GM18861 (cell line): ENCODE measurements at regions not wholly inside any gene's neighbourhood (a gene's known extent, or its start where the extent isn't known, plus 50 kb on each side); places are given as distances from the start of the nearest gene placed in this dataset.
"Not testable (repeated sequence)": the region's sequence is repeated elsewhere in the genome, so short reads cannot be mapped to it uniquely, and the experiment has no call there.

Experiments
- ATAC-seq: cut with Tn5 transposase; IDR thresholded peaks from one replicate; pipeline ENCODE4 v1.9.1; 2021; ENCODE audit not compliant: unreplicated experiment

DNA sequence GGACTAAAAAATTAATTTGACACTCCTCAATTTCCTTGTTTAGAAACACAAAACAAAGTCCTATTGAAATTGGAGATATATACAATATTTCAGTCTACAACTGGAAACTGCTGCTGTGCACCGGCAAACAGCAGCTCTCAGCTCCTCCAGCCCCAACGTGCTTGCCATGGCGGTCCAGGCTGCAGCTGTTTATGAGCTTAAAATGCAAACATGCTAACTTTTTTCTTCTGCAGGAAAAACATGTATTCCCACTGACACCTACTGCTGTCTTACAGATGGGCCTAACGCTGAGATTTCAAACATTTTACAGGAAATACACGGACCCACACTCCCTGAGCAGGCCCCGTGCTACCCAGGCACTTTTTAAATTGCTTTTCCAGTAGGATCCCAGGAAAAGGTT is 195.5 kb downstream of the BCL11A start:
- no peak for ATAC-seq

DNA sequence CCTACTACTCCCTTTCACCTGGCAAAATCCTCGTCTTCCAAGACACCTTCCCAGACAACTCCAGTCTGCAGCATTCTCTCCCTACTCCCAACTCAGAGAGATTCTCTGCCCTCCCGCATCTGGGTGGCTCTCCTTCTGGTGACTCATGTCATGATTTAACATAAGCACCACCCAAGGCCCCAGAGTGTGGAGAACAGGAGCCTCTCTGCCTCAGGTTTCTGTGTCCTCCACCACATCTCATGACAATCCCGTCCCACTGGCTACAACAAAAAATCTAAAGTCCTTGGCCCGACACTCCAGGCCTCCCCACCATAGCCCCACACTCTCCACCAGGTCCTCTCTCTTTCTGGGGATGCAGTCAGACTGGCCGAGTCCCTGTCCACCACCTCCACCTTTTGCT is 197.1 kb downstream of the BCL11A start:
- no peak for ATAC-seq

GRCh38 chr2:60355849-60356261 is 197.6 kb downstream of the BCL11A start:
- no peak for ATAC-seq

DNA sequence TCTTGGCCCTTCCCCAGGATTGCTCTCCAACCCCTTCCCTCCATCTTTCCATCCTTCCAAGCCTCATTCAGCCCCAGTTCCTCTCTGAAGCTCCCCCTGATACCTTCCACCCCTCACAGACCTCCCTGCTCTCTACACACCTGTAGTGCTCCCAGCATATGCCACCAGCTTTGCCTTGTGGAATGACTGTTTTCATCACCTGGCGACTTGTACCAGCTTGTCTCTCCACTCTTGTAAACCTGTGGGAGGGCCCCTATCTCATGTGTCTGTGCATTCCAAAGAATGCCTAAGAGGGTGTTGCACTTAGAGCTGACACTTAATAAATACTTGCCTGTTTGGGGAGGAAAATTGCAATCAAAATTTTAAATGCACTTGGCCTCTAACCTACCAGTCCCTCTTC is 198.7 kb downstream of the BCL11A start:
- ATAC-seq = no peak

GRCh38 chr2:60353863-60354262 is 199.6 kb downstream of the BCL11A start:
- ATAC-seq = peak; percentile 27

GRCh38 chr2:60353406-60353800 is 200.1 kb downstream of the BCL11A start:
- peak; percentile 3 for ATAC-seq

- ATAC-seq = no peak
Observed at GRCh38 chr2:60352491-60353405, 200.7 kb downstream of the BCL11A start.

- ATAC-seq = no peak
Observed at GRCh38 chr2:60351802-60352201, 201.7 kb downstream of the BCL11A start.

GRCh38 chr2:60351321-60351720 is 202.1 kb downstream of the BCL11A start:
- ATAC-seq = no peak

- ATAC-seq = no peak
Observed at GRCh38 chr2:60350791-60351190, 202.7 kb downstream of the BCL11A start.

GRCh38 chr2:60347781-60348180 is 205.7 kb downstream of the BCL11A start:
- no peak for ATAC-seq

DNA sequence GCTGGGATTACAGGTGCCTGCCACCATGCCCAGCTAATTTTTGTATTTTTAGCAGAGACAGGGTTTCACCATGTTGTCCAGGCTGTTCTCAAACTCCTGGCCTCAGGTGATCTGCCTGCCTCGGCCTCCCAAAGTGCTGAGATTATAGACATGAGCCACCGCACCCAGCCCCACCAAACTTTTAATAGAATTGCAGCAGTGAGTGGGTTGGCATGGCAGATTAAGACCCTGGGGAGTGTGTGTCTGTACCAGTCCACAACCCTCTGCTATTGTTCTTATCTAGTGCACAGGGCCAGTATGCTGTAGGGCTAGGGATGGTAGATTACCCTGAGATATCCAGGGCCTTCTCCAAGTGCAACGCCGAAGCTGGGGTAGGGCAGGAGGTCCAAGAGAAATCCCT is 211.0 kb downstream of the BCL11A start:
- not testable (repeated sequence) for ATAC-seq

- ATAC-seq = no peak
Observed at GRCh38 chr2:60341151-60341550, 212.3 kb downstream of the BCL11A start.

DNA sequence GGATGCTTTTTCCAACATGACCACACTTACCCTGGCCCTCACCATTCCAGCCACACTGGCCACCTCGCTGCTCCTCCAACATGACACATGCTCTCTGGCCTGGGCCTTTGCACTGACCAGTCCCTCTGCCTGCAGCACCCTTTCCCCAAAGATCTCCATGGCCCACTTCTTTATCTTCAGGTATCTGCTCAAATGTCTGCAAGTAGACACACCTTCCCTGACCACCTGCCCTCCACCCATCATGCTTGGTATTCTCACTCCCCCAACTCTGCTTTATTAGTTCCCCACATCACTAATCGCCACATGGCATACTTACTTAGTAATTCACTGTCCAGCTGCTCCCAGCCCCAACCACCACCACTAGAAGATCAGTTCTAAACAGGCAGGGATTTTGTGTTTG is 214.2 kb downstream of the BCL11A start:
- no peak for ATAC-seq

DNA sequence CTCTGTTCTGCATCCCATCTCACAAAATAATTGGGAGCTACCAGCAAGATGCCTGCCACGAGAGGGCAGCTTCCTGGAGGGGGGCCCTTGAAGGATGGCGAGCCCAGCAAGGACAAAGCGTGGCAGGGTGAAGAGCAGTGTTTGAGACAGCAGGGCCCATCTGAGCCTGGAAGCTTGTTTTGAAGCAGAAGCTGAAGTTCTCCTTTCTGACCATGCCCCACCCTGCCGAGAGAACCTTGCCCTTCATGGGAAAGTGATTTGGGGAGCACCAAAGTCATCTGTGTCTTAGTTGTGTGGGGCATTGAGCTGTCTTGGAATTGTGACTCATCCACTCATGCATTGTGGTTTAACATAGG is 216.3 kb downstream of the BCL11A start:
- ATAC-seq = no peak

GRCh38 chr2:60336442-60337141 is 216.9 kb downstream of the BCL11A start:
- ATAC-seq = no peak

- no peak for ATAC-seq
Observed at GRCh38 chr2:60335533-60336237, 217.8 kb downstream of the BCL11A start.

DNA sequence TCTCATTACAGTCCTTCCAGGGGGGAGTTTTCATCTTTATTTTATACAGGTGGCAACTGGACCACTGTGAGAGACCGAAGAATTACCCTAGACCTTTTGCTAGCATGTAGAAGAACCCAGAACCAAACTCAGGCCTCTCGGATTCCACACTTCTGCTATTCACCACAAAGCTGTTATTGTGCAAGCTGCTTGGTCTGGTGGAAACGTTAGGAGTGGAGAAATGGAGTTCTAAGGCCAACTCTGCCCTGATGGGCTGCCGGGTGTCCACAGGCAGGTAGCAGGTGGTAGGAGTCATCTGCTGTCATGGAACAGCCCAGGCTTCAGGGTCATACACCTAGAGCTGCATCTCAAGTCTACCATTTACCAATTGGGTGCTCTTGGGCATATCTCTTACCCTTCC is 218.8 kb downstream of the BCL11A start:
- ATAC-seq = no peak

GRCh38 chr2:60333264-60333663 is 220.2 kb downstream of the BCL11A start:
- ATAC-seq = no peak

- no peak for ATAC-seq
Observed at GRCh38 chr2:60331115-60331809, 222.2 kb downstream of the BCL11A start.

GRCh38 chr2:60329225-60329624 is 224.2 kb downstream of the BCL11A start:
- no peak for ATAC-seq
